ENCODE measurements at regions not wholly inside any gene's neighbourhood (a gene's known extent, or its start where the extent isn't known, plus 50 kb on each side); places are given as distances from the start of the nearest gene placed in this dataset.

- peaks cover 9% of the 10 kb centered on the region for H3K9me3 Mint-ChIP-seq
- H3K4me3 Mint-ChIP-seq = no peak overlapping the region
- peaks cover 16% of the 10 kb centered on the region for H3K27me3 Mint-ChIP-seq
- H3K36me3 Mint-ChIP-seq = peaks cover 5% of the 10 kb centered on the region
- no peak overlapping the region for H3K27ac Mint-ChIP-seq
- ATAC-seq = no peak
- no peaks in the 10 kb centered on the region for H3K4me1 Mint-ChIP-seq
Observed at GRCh38 chr2:225137971-225138370, 95.7 kb upstream of the DOCK10 start.

- no peaks in the 10 kb centered on the region for H3K4me1 Mint-ChIP-seq
- no peak for ATAC-seq
- H3K27me3 Mint-ChIP-seq = peaks cover 9% of the 10 kb centered on the region
- H3K27ac Mint-ChIP-seq = no peak overlapping the region
- H3K9me3 Mint-ChIP-seq = peaks cover 6% of the 10 kb centered on the region
- H3K4me3 Mint-ChIP-seq = no peak overlapping the region
- H3K36me3 Mint-ChIP-seq = peaks cover 5% of the 10 kb centered on the region
Observed at GRCh38 chr2:225136552-225136951, 94.3 kb upstream of the DOCK10 start.

- no peak for ATAC-seq
Observed at GRCh38 chr2:225131898-225132297, 89.6 kb upstream of the DOCK10 start.

GRCh38 chr2:225130093-225130492, 87.8 kb upstream of the DOCK10 start:
- no peaks in the 10 kb centered on the region for H3K4me1 Mint-ChIP-seq
- no peak for ATAC-seq
- no peaks in the 10 kb centered on the region for H3K9me3 Mint-ChIP-seq
- no peak overlapping the region for H3K27ac Mint-ChIP-seq
- no peaks in the 10 kb centered on the region for H3K36me3 Mint-ChIP-seq
- H3K27me3 Mint-ChIP-seq = peaks cover 27% of the 10 kb centered on the region
- H3K4me3 Mint-ChIP-seq = no peak overlapping the region

More at GRCh38 chr2:225131898-225132297, 89.6 kb upstream of the DOCK10 start:
- no peaks in the 10 kb centered on the region for H3K36me3 Mint-ChIP-seq
- H3K27ac Mint-ChIP-seq = no peak overlapping the region
- H3K27me3 Mint-ChIP-seq = peaks cover 23% of the 10 kb centered on the region
- no peaks in the 10 kb centered on the region for H3K9me3 Mint-ChIP-seq
- H3K4me1 Mint-ChIP-seq = no peaks in the 10 kb centered on the region
- no peak overlapping the region for H3K4me3 Mint-ChIP-seq

GRCh38 chr2:225124311-225125017, 82.2 kb upstream of the DOCK10 start:
- H3K9me3 Mint-ChIP-seq = no peaks in the 10 kb centered on the region
- H3K36me3 Mint-ChIP-seq = no peaks in the 10 kb centered on the region
- no peak for ATAC-seq
- H3K27me3 Mint-ChIP-seq = peaks cover 27% of the 10 kb centered on the region
- no peak overlapping the region for H3K4me3 Mint-ChIP-seq
- peaks cover 7% of the 10 kb centered on the region for H3K4me1 Mint-ChIP-seq
- no peak overlapping the region for H3K27ac Mint-ChIP-seq

- Mint-ChIP-seq H3K27ac (peak overlapping the region; percentile 22), H3K9me3 (no peaks in the 10 kb centered on the region), H3K36me3 (no peaks in the 10 kb centered on the region), H3K4me1 (peaks cover 7% of the 10 kb centered on the region), H3K4me3 (no peak overlapping the region), H3K27me3 (peaks cover 13% of the 10 kb centered on the region)
- ATAC-seq = no peak
Observed at GRCh38 chr2:225122583-225123486, 80.6 kb upstream of the DOCK10 start.

- Mint-ChIP-seq H3K4me1 (peaks cover 12% of the 10 kb centered on the region), H3K27ac (no peak overlapping the region), H3K27me3 (peaks cover 4% of the 10 kb centered on the region), H3K4me3 (no peak overlapping the region), H3K36me3 (no peaks in the 10 kb centered on the region), H3K9me3 (no peaks in the 10 kb centered on the region)
- no peak for ATAC-seq
Observed at GRCh38 chr2:225122007-225122406, 79.7 kb upstream of the DOCK10 start.

GRCh38 chr2:225120186-225120585, 77.9 kb upstream of the DOCK10 start:
- Mint-ChIP-seq H3K27ac (no peak overlapping the region), H3K4me3 (no peak overlapping the region), H3K36me3 (no peaks in the 10 kb centered on the region), H3K9me3 (no peaks in the 10 kb centered on the region), H3K27me3 (no peaks in the 10 kb centered on the region), H3K4me1 (peaks cover 24% of the 10 kb centered on the region)
- ATAC-seq = no peak

GRCh38 chr2:225117051-225117716, 74.9 kb upstream of the DOCK10 start:
- H3K27ac Mint-ChIP-seq = peak overlapping the region; percentile 1
- ATAC-seq = peak; percentile 46
- peaks cover 27% of the 10 kb centered on the region for H3K4me1 Mint-ChIP-seq
- no peaks in the 10 kb centered on the region for H3K9me3 Mint-ChIP-seq
- H3K27me3 Mint-ChIP-seq = no peaks in the 10 kb centered on the region
- no peak overlapping the region for H3K4me3 Mint-ChIP-seq
- no peaks in the 10 kb centered on the region for H3K36me3 Mint-ChIP-seq

GRCh38 chr2:225114786-225115323, 72.6 kb upstream of the DOCK10 start:
- Mint-ChIP-seq H3K36me3 (no peaks in the 10 kb centered on the region), H3K27me3 (no peaks in the 10 kb centered on the region), H3K27ac (no peak overlapping the region), H3K9me3 (no peaks in the 10 kb centered on the region), H3K4me3 (no peak overlapping the region), H3K4me1 (peaks cover 36% of the 10 kb centered on the region)
- no peak for ATAC-seq

- Mint-ChIP-seq H3K27me3 (no peaks in the 10 kb centered on the region), H3K4me1 (peaks cover 36% of the 10 kb centered on the region), H3K9me3 (no peaks in the 10 kb centered on the region), H3K4me3 (no peak overlapping the region), H3K36me3 (no peaks in the 10 kb centered on the region), H3K27ac (no peak overlapping the region)
- ATAC-seq = no peak
Observed at GRCh38 chr2:225113371-225114015, 71.2 kb upstream of the DOCK10 start.

GRCh38 chr2:225112362-225113126, 70.3 kb upstream of the DOCK10 start:
- Mint-ChIP-seq H3K27ac (peak overlapping the region; percentile 75), H3K36me3 (no peaks in the 10 kb centered on the region), H3K4me1 (peaks cover 35% of the 10 kb centered on the region), H3K9me3 (no peaks in the 10 kb centered on the region), H3K4me3 (peak overlapping the region; percentile 21), H3K27me3 (no peaks in the 10 kb centered on the region)
- peak; percentile 81 for ATAC-seq

- Mint-ChIP-seq H3K27ac (no peak overlapping the region), H3K36me3 (no peaks in the 10 kb centered on the region), H3K4me3 (no peak overlapping the region), H3K27me3 (peaks cover 10% of the 10 kb centered on the region), H3K9me3 (no peaks in the 10 kb centered on the region), H3K4me1 (peaks cover 18% of the 10 kb centered on the region)
- no peak for ATAC-seq
Observed at GRCh38 chr2:225108805-225109204, 66.5 kb upstream of the DOCK10 start.

GRCh38 chr2:225104971-225105370, 62.7 kb upstream of the DOCK10 start:
- no peak for ATAC-seq
- no peak overlapping the region for H3K4me3 Mint-ChIP-seq
- H3K4me1 Mint-ChIP-seq = no peaks in the 10 kb centered on the region
- peaks cover 10% of the 10 kb centered on the region for H3K27me3 Mint-ChIP-seq
- no peak overlapping the region for H3K27ac Mint-ChIP-seq
- no peaks in the 10 kb centered on the region for H3K36me3 Mint-ChIP-seq
- H3K9me3 Mint-ChIP-seq = no peaks in the 10 kb centered on the region
